Left ventricle myocardium inferior (tissue), 1 donor: ENCODE measurements at regions not wholly inside any gene's neighbourhood (a gene's known extent, or its start where the extent isn't known, plus 50 kb on each side); places are given as distances from the start of the nearest gene placed in this dataset.
"Not testable (repeated sequence)": the region's sequence is repeated elsewhere in the genome, so short reads cannot be mapped to it uniquely, and the experiment has no call there.

Experiments used
- DNase-seq: peaks from one replicate; pipeline ENCODE4 v3.0.0-alpha.2; 2020
- H3K27ac ChIP-seq: fragments of 200-600 bp; replicated peaks from 2 replicates; pipeline ENCODE4 v1.8.0; 2021
- H3K27me3 ChIP-seq: fragments of 200-600 bp; 2 replicates; pipeline ENCODE4 v1.8.0; 2021; ENCODE audit warnings: low read depth
- H3K36me3 ChIP-seq: fragments of 200-600 bp; 2 replicates; pipeline ENCODE4 v1.8.0; 2021
- H3K4me1 ChIP-seq: fragments of 200-600 bp; 2 replicates; pipeline ENCODE4 v1.8.0; 2021
- H3K4me3 ChIP-seq: fragments of 200-600 bp; 2 replicates; pipeline ENCODE4 v1.8.0; 2021; ENCODE audit warnings: mild to moderate bottlenecking, moderate library complexity
- H3K9me3 ChIP-seq: fragments of 200-600 bp; replicated peaks from 2 replicates; pipeline ENCODE4 v1.8.0; 2021
- intact Hi-C: fragments of 100-400 bp; cut with micrococcal nuclease; formaldehyde crosslinking; loops from one replicate; pipeline ENCODE4 v1.11.0; 2022
- TF ChIP-seq, protein P1 (sequence below): fragments of 200-600 bp; IDR thresholded peaks from 2 replicates; pipeline ENCODE4 v1.8.0; 2021; ENCODE audit warnings: antibody characterized with exemption, mild to moderate bottlenecking, borderline replicate concordance
- donor health status: DM: no; HTN: yes; CAD: no; lungs with severe emphysema.

- Histone ChIP-seq H3K9me3 (peaks cover 4% of the 10 kb centered on the region), H3K36me3 (no peaks in the 10 kb centered on the region), H3K27ac (no peak overlapping the region), H3K4me3 (no peak overlapping the region), H3K27me3 (no peaks in the 10 kb centered on the region), H3K4me1 (no peaks in the 10 kb centered on the region)
- TF ChIP-seq, protein P1, sequence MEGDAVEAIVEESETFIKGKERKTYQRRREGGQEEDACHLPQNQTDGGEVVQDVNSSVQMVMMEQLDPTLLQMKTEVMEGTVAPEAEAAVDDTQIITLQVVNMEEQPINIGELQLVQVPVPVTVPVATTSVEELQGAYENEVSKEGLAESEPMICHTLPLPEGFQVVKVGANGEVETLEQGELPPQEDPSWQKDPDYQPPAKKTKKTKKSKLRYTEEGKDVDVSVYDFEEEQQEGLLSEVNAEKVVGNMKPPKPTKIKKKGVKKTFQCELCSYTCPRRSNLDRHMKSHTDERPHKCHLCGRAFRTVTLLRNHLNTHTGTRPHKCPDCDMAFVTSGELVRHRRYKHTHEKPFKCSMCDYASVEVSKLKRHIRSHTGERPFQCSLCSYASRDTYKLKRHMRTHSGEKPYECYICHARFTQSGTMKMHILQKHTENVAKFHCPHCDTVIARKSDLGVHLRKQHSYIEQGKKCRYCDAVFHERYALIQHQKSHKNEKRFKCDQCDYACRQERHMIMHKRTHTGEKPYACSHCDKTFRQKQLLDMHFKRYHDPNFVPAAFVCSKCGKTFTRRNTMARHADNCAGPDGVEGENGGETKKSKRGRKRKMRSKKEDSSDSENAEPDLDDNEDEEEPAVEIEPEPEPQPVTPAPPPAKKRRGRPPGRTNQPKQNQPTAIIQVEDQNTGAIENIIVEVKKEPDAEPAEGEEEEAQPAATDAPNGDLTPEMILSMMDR: no peak
- no peak for DNase-seq
- intact Hi-C loops: no loop called here
Measured at GRCh38 chr2:48050711-48051110, 144.4 kb upstream of the FBXO11 start.

GRCh38 chr2:48059975-48060374, 153.7 kb upstream of the FBXO11 start:
- no peaks in the 10 kb centered on the region for H3K27me3 ChIP-seq
- H3K4me3 ChIP-seq: no peak overlapping the region
- H3K4me1 ChIP-seq: no peaks in the 10 kb centered on the region
- TF ChIP-seq, protein P1: no peak
- no peaks in the 10 kb centered on the region for H3K36me3 ChIP-seq
- DNase-seq: no peak
- no peak overlapping the region for H3K27ac ChIP-seq
- H3K9me3 ChIP-seq: peaks cover 4% of the 10 kb centered on the region
- intact Hi-C loops: no loop called here

DNA sequence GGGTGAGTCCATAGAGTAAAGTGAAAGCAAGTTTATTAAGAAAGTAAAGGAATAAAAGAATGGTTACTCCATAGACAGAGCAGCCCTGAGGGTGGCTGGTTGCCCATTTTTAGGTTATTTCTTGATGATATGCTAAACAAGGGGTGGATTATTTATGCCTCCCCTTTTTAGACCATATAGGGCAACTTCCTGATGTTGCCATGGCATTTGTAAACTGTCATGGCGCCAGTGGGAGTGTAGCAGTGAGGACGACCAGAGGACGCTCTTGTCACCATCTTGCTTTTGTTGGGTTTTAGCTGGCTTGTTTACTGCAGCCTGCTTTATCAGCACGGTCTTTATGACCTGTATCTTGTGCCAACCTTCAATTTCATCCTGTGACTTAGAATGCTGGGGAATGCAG, 155.4 kb upstream of the FBXO11 start:
- H3K9me3 ChIP-seq, H3K27me3 ChIP-seq, H3K4me3 ChIP-seq, H3K36me3 ChIP-seq, H3K4me1 ChIP-seq, intact Hi-C loops, H3K27ac ChIP-seq, DNase-seq: not testable (repeated sequence)

- Histone ChIP-seq H3K27me3 (peaks cover 7% of the 10 kb centered on the region), H3K27ac (no peak overlapping the region), H3K36me3 (no peaks in the 10 kb centered on the region), H3K9me3 (no peaks in the 10 kb centered on the region), H3K4me3 (no peak overlapping the region), H3K4me1 (no peaks in the 10 kb centered on the region)
- intact Hi-C loops: no loop called here
- TF ChIP-seq, protein P1: no peak
- DNase-seq: no peak
Measured at GRCh38 chr2:48065096-48065495, 158.8 kb upstream of the FBXO11 start.

DNA sequence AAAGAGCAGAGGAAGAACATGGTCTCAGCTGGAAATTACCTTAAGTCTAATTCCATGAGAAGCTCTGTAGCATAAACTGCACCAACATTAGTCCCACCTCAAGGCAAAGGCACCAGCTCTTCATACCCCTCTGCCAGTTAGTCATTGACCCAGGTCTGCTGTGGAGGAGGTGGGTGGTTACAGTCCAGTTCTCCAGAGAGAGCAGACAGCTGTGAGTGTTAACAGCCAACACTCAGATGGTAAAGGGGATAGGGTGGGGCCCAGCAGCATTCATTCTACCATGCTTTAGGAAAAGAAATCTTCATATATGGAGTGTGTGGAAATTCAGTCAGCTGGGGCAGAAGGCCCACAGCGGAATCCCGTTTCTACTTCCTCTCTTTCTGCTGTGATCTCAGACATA, 159.7 kb upstream of the FBXO11 start:
- no peaks in the 10 kb centered on the region for H3K9me3 ChIP-seq
- H3K4me1 ChIP-seq: no peaks in the 10 kb centered on the region
- no peak overlapping the region for H3K27ac ChIP-seq
- intact Hi-C loops: no loop called here
- DNase-seq: no peak
- no peak overlapping the region for H3K4me3 ChIP-seq
- H3K36me3 ChIP-seq: no peaks in the 10 kb centered on the region
- H3K27me3 ChIP-seq: peaks cover 7% of the 10 kb centered on the region
- TF ChIP-seq, protein P1: no peak

GRCh38 chr2:48069769-48070168, 163.5 kb upstream of the FBXO11 start:
- H3K27me3 ChIP-seq: peaks cover 7% of the 10 kb centered on the region
- intact Hi-C loops: no loop called here
- no peaks in the 10 kb centered on the region for H3K4me1 ChIP-seq
- DNase-seq: no peak
- H3K9me3 ChIP-seq: no peaks in the 10 kb centered on the region
- H3K27ac ChIP-seq: no peak overlapping the region
- no peak overlapping the region for H3K4me3 ChIP-seq
- TF ChIP-seq, protein P1: no peak
- no peaks in the 10 kb centered on the region for H3K36me3 ChIP-seq
